A549 (cell line): ENCODE measurements at regions not wholly inside any gene's neighbourhood (a gene's known extent, or its start where the extent isn't known, plus 50 kb on each side); places are given as distances from the start of the nearest gene placed in this dataset.

Experiments
- ATAC-seq, 2 experiments: fragments of 200-7000 bp in 1 of 2; fragments of >200 bp in 1 of 2; cut with Nextera tagmentation in 1 of 2; cut with Tn5 transposase in 1 of 2; 3 replicates each; pipeline versions ENCODE4 v1.8.0 to v1.9.1; 2018 to 2020; ENCODE audit warnings: mild to moderate bottlenecking in 1 of 2, moderate library complexity in 1 of 2
- CTCF ChIA-PET: fragments of 300-600 bp; sonication (Branson Sonifier 250); formaldehyde crosslinking; extraction: SDS; loops from one replicate; lab custom pipeline; 2021; ENCODE audit warnings: antibody characterized with exemption, inconsistent platforms; lab: Yijun Ruan, JAX
- POLR2A ChIA-PET: fragments of 350-600 bp; formaldehyde crosslinking; extraction: SDS; loops from one replicate; lab custom pipeline; 2021; ENCODE audit warnings: antibody characterized with exemption, inconsistent platforms; lab: Yijun Ruan, JAX
- DNase-seq, 2 experiments: peaks; one replicate each; pipeline versions ENCODE4 v3.0.0 to v3.0.0-alpha.2; 2011 to 2016; ENCODE audit warnings: low read depth in 1 of 2, low spot score in 1 of 2
- FAIRE-seq: peaks from 2 replicates; lab custom pipeline; 2011; peaks lifted over from hg19 to GRCh38; lab: Jason Lieb, UNC
- H3K27ac ChIP-seq, 2 experiments: fragments of >200 bp; sonication (Bioruptor Twin); formaldehyde crosslinking; 3 replicates each; pipeline ENCODE4 v1.5.1; 2016 to 2017
- H3K4me1 ChIP-seq: fragments of >200 bp; sonication (Bioruptor Twin); formaldehyde crosslinking; 3 replicates; pipeline ENCODE4 v1.6.1; 2016
- H3K4me2 ChIP-seq: fragments of >200 bp; sonication (Bioruptor Twin); formaldehyde crosslinking; 3 replicates; pipeline ENCODE4 v1.6.1; 2016
- H3K4me3 ChIP-seq: fragments of >200 bp; sonication (Bioruptor Twin); formaldehyde crosslinking; 3 replicates; pipeline ENCODE4 v1.5.1; 2016
- H3K9me3 ChIP-seq: fragments of >200 bp; sonication (Bioruptor Twin); formaldehyde crosslinking; 3 replicates; pipeline ENCODE4 v1.6.1; 2016
- ATOH8 ChIP-seq: fragments of 250-450 bp; sonication (Bioruptor Pico); IDR thresholded peaks from 2 replicates; pipeline ENCODE4 v1.5.0; 2020; ENCODE audit warnings: low read depth, mild to moderate bottlenecking, moderate library complexity
- CBX8 ChIP-seq: fragments of 200-600 bp; sonication (generic); IDR thresholded peaks from 2 replicates; pipeline ENCODE4 v1.6.1; 2016
- CHD2 ChIP-seq: fragments of 150-350 bp; IDR thresholded peaks from 2 replicates; pipeline ENCODE4 v1.6.1; 2014; ENCODE audit warnings: low read length; ENCODE audit not compliant: partially characterized antibody
- ELK1 ChIP-seq: fragments of 150-350 bp; IDR thresholded peaks from 2 replicates; pipeline ENCODE4 v1.6.1; 2014; ENCODE audit warnings: low read depth, mild to moderate bottlenecking, low read length
- EP300 ChIP-seq, 2 experiments: fragments of >200 bp; sonication (Bioruptor Twin); formaldehyde crosslinking; IDR thresholded peaks; 2 replicates in 1 of 2; 3 replicates in 1 of 2; pipeline ENCODE4 v1.6.1; 2016 to 2017
- GATA3 ChIP-seq: IDR thresholded peaks from 2 replicates; pipeline ENCODE4 v1.6.1; 2012; ENCODE audit warnings: borderline replicate concordance
- HDAC2 ChIP-seq: fragments of 200-600 bp; sonication (generic); IDR thresholded peaks from 2 replicates; pipeline ENCODE4 v1.6.1; 2016
- HMGXB4 ChIP-seq: fragments of 250-450 bp; sonication (Bioruptor Pico); IDR thresholded peaks from 2 replicates; pipeline ENCODE4 v1.5.0; 2021; ENCODE audit warnings: mild to moderate bottlenecking, moderate library complexity, borderline replicate concordance
- HOXB5 ChIP-seq: fragments of 250-450 bp; sonication (Bioruptor Pico); IDR thresholded peaks from 2 replicates; pipeline ENCODE4 v1.5.0; 2020; ENCODE audit warnings: mild to moderate bottlenecking, moderate library complexity
- JUN ChIP-seq, 2 experiments: fragments of >200 bp; sonication (Bioruptor Twin); formaldehyde crosslinking; IDR thresholded peaks; 2 replicates in 1 of 2; 3 replicates in 1 of 2; pipeline ENCODE4 v1.6.1; 2016 to 2017
- JUNB ChIP-seq: fragments of >200 bp; sonication (Bioruptor Twin); formaldehyde crosslinking; IDR thresholded peaks from 2 replicates; pipeline ENCODE4 v1.6.1; 2016
- KDM1A ChIP-seq: fragments of 200-600 bp; sonication (generic); IDR thresholded peaks from 2 replicates; pipeline ENCODE4 v1.6.1; 2016; ENCODE audit warnings: low read depth, mild to moderate bottlenecking
- MAFK ChIP-seq: fragments of 450-650 bp; IDR thresholded peaks from 2 replicates; pipeline ENCODE4 v1.6.1; 2014; ENCODE audit not compliant: partially characterized antibody
- NFE2L2 ChIP-seq: fragments of 150-350 bp; conservative IDR thresholded peaks from 2 replicates; pipeline ENCODE4 v1.6.1; 2014; ENCODE audit warnings: low read length
- NPAS2 ChIP-seq: fragments of 250-450 bp; sonication (Bioruptor Pico); IDR thresholded peaks from 2 replicates; pipeline ENCODE4 v1.8.0; 2022; ENCODE audit warnings: mild to moderate bottlenecking, moderate library complexity, borderline replicate concordance
- RAD21 ChIP-seq, 2 experiments: fragments of >200 bp in 1 of 2; sonication (Bioruptor Twin) in 1 of 2; formaldehyde crosslinking in 1 of 2; IDR thresholded peaks in 1 of 2; conservative IDR thresholded peaks in 1 of 2; 2 replicates in 1 of 2; 3 replicates in 1 of 2; pipeline ENCODE4 v1.6.1; 2012 to 2018; ENCODE audit warnings: inconsistent platforms in 1 of 2
- RARB ChIP-seq: fragments of 250-450 bp; sonication (Bioruptor Pico); IDR thresholded peaks from 2 replicates; pipeline ENCODE4 v1.8.0; 2021; ENCODE audit warnings: mild to moderate bottlenecking, moderate library complexity
- RFX5 ChIP-seq: fragments of 450-650 bp; IDR thresholded peaks from 2 replicates; pipeline ENCODE4 v1.7.1; 2014; ENCODE audit warnings: antibody characterized with exemption, mild to moderate bottlenecking, moderate library complexity
- RNF2 ChIP-seq: fragments of 200-600 bp; sonication (generic); IDR thresholded peaks from 2 replicates; pipeline ENCODE4 v1.6.1; 2016; ENCODE audit warnings: low read depth, mild to moderate bottlenecking, antibody characterized with exemption, moderate library complexity, borderline replicate concordance
- SMC3 ChIP-seq: fragments of >200 bp; sonication (Bioruptor Twin); formaldehyde crosslinking; IDR thresholded peaks from 3 replicates; pipeline ENCODE4 v1.6.1; 2018; ENCODE audit warnings: inconsistent platforms
- WGBS: methylation state at CpG from one replicate; pipeline ENCODE4 v1.1.6; 2017; ENCODE audit errors: missing lambda C conversion rate; 5-methylcytosine and 5-hydroxymethylcytosine counted together
- TF ChIP-seq, protein P1 (sequence below): IDR thresholded peaks from 2 replicates; pipeline ENCODE4 v1.6.1; 2012

DNA sequence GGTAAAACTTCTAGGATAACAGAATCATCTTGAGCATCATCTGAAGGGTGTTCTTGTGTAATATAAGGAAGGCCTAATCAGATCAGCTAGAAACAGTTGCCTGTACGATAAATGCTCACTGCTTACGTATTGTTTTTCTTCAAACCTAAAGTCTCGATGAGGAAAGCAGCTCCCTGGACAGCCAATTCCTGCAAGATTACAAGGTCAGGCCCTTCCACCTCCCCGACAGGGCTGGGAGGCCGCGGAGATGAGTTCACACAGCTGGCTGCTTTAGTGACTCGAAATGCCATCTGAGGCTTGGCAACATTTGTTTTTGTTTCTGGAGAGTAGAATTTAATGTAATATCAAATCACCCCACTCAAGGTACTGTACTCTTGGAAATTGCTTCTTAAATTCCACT is 95.1 kb upstream of the PFKP start (continued):
- TF ChIP-seq ATOH8 (CRISPR knock-in tag): no peak

DNA sequence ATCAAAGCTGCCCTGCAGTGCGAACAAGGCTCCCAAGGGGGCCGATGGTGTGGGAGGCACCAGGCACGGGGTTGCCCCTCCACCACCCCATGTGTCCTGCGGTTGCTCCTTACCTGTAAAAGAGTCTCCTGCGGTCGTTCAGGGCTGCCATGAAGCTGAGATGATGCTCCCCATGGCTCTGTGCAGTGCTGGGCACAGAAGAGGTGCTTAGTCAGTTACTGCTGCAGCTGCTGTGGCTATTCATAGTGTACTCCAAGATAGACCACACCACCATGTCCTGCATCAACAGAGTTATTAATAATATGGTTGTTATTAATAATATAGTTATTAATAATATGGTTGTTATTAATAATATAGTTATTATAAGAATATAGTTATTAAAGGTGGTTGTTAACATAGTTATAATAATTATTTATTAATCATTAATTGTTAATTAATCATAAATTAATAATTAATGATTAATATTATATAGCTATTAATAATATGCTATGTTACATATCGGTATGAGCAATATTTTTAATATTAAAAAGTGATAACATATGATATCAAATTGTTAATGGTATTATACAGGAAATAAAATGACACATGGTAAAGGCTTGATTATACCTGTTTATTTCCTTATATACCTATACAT is 97.0 kb upstream of the PFKP start:
- no peak for TF ChIP-seq ELK1
- TF ChIP-seq RFX5: no peak
- TF ChIP-seq, protein P1, sequence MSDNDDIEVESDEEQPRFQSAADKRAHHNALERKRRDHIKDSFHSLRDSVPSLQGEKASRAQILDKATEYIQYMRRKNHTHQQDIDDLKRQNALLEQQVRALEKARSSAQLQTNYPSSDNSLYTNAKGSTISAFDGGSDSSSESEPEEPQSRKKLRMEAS: no peak
- TF ChIP-seq, all 56 proteins: peak for 0
- WGBS: 37% methylated on average over 7 of the region's 7 CpGs
- no peaks in the 10 kb centered on the region for H3K9me3 ChIP-seq
- H3K4me2 ChIP-seq: no peak overlapping the region
- H3K4me1 ChIP-seq: no peaks in the 10 kb centered on the region
- DNase-seq (no peak), FAIRE-seq (no peak), ATAC-seq (no peak)
- H3K4me3 ChIP-seq: no peak overlapping the region
- H3K27ac ChIP-seq: no peak overlapping the region
- ChIA-PET CTCF (interaction anchor here (1.3 to 1.4 kb wide), 2 partner anchors 12 to 42 kb away, joined by 3 to 4 read pairs; no protein-coding TSS in a partner anchor), POLR2A (no interaction called here)

DNA sequence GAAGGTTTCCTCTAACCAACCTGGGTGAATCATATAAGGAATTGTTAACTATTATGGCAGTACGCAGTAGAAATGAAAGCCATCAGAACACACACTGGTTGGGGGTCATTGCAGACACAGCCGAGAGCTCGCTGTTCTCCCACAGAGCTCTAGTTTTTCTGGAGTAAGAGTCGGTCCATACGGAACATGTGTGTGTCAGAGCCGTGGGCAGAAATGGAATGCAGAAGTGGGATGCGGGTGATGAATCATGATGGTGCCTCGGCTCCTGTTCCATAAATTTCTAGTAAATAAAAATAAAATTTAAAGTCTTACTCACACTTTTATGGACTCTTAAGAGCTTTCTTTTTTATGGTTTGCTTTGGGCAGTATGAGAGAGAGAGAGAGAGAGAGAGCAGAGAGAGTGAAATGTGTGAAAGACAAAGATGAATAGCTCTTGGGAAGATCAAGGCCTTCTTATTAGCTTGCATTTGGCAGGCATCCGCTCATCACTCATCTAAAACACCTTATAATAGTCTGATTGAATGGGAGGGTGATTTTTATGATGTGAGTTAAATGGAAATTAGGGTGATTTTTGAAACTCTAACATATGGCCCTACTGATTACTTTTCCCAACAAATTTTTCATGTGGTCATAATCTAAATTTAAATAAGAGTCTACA is 98.8 kb upstream of the PFKP start:
- ATAC-seq (no peak), FAIRE-seq (no peak), DNase-seq (no peak)
- no peak overlapping the region for H3K27ac ChIP-seq
- H3K9me3 ChIP-seq: no peaks in the 10 kb centered on the region
- ChIA-PET CTCF (interaction anchor here (0.6 to 1.3 kb wide), 3 partner anchors 9 to 44 kb away, joined by 3 to 13 read pairs (median 4); no protein-coding TSS in a partner anchor), POLR2A (no interaction called here)
- 69% methylated on average over 9 of the region's 9 CpGs for WGBS
- H3K4me3 ChIP-seq: no peak overlapping the region
- TF ChIP-seq RARB (CRISPR knock-in tag): no peak
- TF ChIP-seq EP300 (IDR thresholded peaks at IDR 0.05): no peak
- TF ChIP-seq SMC3: no peak
- no peak for TF ChIP-seq NFE2L2
- TF ChIP-seq MAFK: no peak
- no peak for TF ChIP-seq KDM1A
- TF ChIP-seq HOXB5 (CRISPR knock-in tag): no peak
- TF ChIP-seq HDAC2: no peak
- no peak for TF ChIP-seq RNF2
- H3K4me1 ChIP-seq: no peaks in the 10 kb centered on the region
- H3K4me2 ChIP-seq: no peak overlapping the region

- ChIA-PET POLR2A (no interaction called here), CTCF (interaction anchor here (1.0 to 1.2 kb wide), 2 partner anchors 38 to 77 kb away, joined by 3 read pairs; no protein-coding TSS in a partner anchor)
- no peak overlapping the region for H3K4me3 ChIP-seq
- no peak overlapping the region for H3K27ac ChIP-seq
- H3K4me2 ChIP-seq: no peak overlapping the region
- no peaks in the 10 kb centered on the region for H3K9me3 ChIP-seq
- no peaks in the 10 kb centered on the region for H3K4me1 ChIP-seq
- FAIRE-seq: no peak
- 6% methylated on average over 4 of the region's 4 CpGs for WGBS
- ATAC-seq: no peak
- DNase-seq: no peak
- TF ChIP-seq JUN (IDR thresholded peaks at IDR 0.05): no peak
- no peak for TF ChIP-seq NPAS2
- TF ChIP-seq GATA3: no peak
- TF ChIP-seq RAD21 (conservative IDR thresholded peaks at IDR 0.05 in 1 of 2, IDR thresholded peaks at IDR 0.05 in 1 of 2): no peak
- TF ChIP-seq RARB (CRISPR knock-in tag): no peak
- no peak for TF ChIP-seq CHD2
- no peak for TF ChIP-seq HMGXB4 (CRISPR knock-in tag)
- TF ChIP-seq JUNB: no peak
- TF ChIP-seq CBX8: no peak
- TF ChIP-seq, all 56 proteins: peak for 0
These were observed 101.2 kb upstream of the PFKP start for GRCh38 chr10:2966134-2966533.
